Calu3 (cell line): ENCODE measurements at regions not wholly inside any gene's neighbourhood (a gene's known extent, or its start where the extent isn't known, plus 50 kb on each side); places are given as distances from the start of the nearest gene placed in this dataset.

Experiments
- BruUV-seq: library from RNA; stranded (reverse); fragments of 400-500 nt; replicated peaks from 2 replicates; lab custom pipeline; 2021; lab: Mats Ljungman, UMichigan
- CTCF ChIA-PET: fragments of 300-600 bp; sonication (Branson Sonifier 250); formaldehyde crosslinking; loops from one replicate; lab custom pipeline; 2022; ENCODE audit warnings: antibody characterized with exemption; lab: Charles Lee
- DNase-seq: peaks from one replicate; pipeline ENCODE4 v3.0.0; 2022
- H3K27ac Mint-ChIP-seq: one replicate; pipeline ENCODE4 v1.8.0; 2022; ENCODE audit warnings: mixed read lengths; ENCODE audit not compliant: unreplicated experiment
- H3K27me3 Mint-ChIP-seq: one replicate; pipeline ENCODE4 v1.8.0; 2022; ENCODE audit warnings: mixed read lengths; ENCODE audit not compliant: unreplicated experiment
- H3K36me3 Mint-ChIP-seq: one replicate; pipeline ENCODE4 v1.8.0; 2022; ENCODE audit warnings: mild to moderate bottlenecking, moderate library complexity, mixed read lengths; ENCODE audit not compliant: insufficient read depth, unreplicated experiment
- H3K4me1 Mint-ChIP-seq: one replicate; pipeline ENCODE4 v1.8.0; 2022; ENCODE audit warnings: mild to moderate bottlenecking, low read depth, mixed read lengths; ENCODE audit not compliant: unreplicated experiment
- H3K4me3 Mint-ChIP-seq: one replicate; pipeline ENCODE4 v1.8.0; 2022; ENCODE audit warnings: mild to moderate bottlenecking, low read depth, moderate library complexity, mixed read lengths; ENCODE audit not compliant: unreplicated experiment
- H3K9me3 Mint-ChIP-seq: one replicate; pipeline ENCODE4 v1.8.0; 2022; ENCODE audit warnings: low read depth, mixed read lengths; ENCODE audit not compliant: unreplicated experiment
- CTCF ChIP-seq: fragments of 200-600 bp; IDR thresholded peaks from one replicate; pipeline ENCODE4 v1.8.0; 2022; ENCODE audit warnings: antibody characterized with exemption; ENCODE audit not compliant: unreplicated experiment
- intact Hi-C: fragments of 100-400 bp; cut with micrococcal nuclease; formaldehyde crosslinking; loops from one replicate; pipeline ENCODE4 v1.10.0; 2022; ENCODE audit not compliant: unreplicated experiment

- intact Hi-C loops: loop anchor here (1.0 to 10.0 kb wide), 5 partner anchors 94 to 302 kb away; no protein-coding TSS in a partner anchor
- DNase-seq: peak; percentile 61
- no TSS peak for BruUV-seq
- no peak overlapping the region for H3K4me3 Mint-ChIP-seq
- no peaks in the 10 kb centered on the region for H3K36me3 Mint-ChIP-seq
- H3K27ac Mint-ChIP-seq: no peak overlapping the region
- peaks cover 5% of the 10 kb centered on the region for H3K4me1 Mint-ChIP-seq
- no peaks in the 10 kb centered on the region for H3K9me3 Mint-ChIP-seq
- H3K27me3 Mint-ChIP-seq: peaks cover 21% of the 10 kb centered on the region
- CTCF ChIA-PET: interaction anchor here (0.6 to 5.2 kb wide), 15 partner anchors 10 to 301 kb away, joined by 3 to 84 read pairs (median 5); partner anchors contain the start of gene ALDH1A2
- peak; percentile 56 for TF ChIP-seq CTCF
Observed at GRCh38 chr15:57861034-57861638, 154.6 kb downstream of the POLR2M start.

- TF ChIP-seq CTCF: no peak
- DNase-seq: no peak
- Mint-ChIP-seq H3K27ac (no peak overlapping the region), H3K4me1 (peaks cover 8% of the 10 kb centered on the region), H3K27me3 (peaks cover 19% of the 10 kb centered on the region), H3K9me3 (no peaks in the 10 kb centered on the region), H3K36me3 (no peaks in the 10 kb centered on the region), H3K4me3 (no peak overlapping the region)
- intact Hi-C loops: loop anchor here (1.0 to 10.0 kb wide), 5 partner anchors 93 to 303 kb away; no protein-coding TSS in a partner anchor
- CTCF ChIA-PET: interaction anchor here (1.3 to 5.2 kb wide), 7 partner anchors 112 to 209 kb away, joined by 3 to 84 read pairs (median 10); partner anchors contain the start of gene ALDH1A2
- BruUV-seq: no TSS peak
Observed at GRCh38 chr15:57861815-57862586, 155.5 kb downstream of the POLR2M start.

- no peaks in the 10 kb centered on the region for H3K36me3 Mint-ChIP-seq
- no TSS peak for BruUV-seq
- no peak overlapping the region for H3K4me3 Mint-ChIP-seq
- CTCF ChIA-PET: interaction anchor here (0.9 to 5.2 kb wide), 2 partner anchors 113 to 205 kb away, joined by 3 to 84 read pairs; no protein-coding TSS in a partner anchor
- H3K27me3 Mint-ChIP-seq: peaks cover 12% of the 10 kb centered on the region
- no peak for TF ChIP-seq CTCF
- DNase-seq: no peak
- no peaks in the 10 kb centered on the region for H3K9me3 Mint-ChIP-seq
- H3K4me1 Mint-ChIP-seq: peaks cover 8% of the 10 kb centered on the region
- H3K27ac Mint-ChIP-seq: no peak overlapping the region
- intact Hi-C loops: loop anchor here (10.0 kb wide), 1 partner anchor 92 kb away; no protein-coding TSS in a partner anchor
Observed at GRCh38 chr15:57862761-57863160, 156.2 kb downstream of the POLR2M start.

- no peak overlapping the region for H3K27ac Mint-ChIP-seq
- DNase-seq: peak; percentile 14
- H3K27me3 Mint-ChIP-seq: no peaks in the 10 kb centered on the region
- H3K9me3 Mint-ChIP-seq: no peaks in the 10 kb centered on the region
- intact Hi-C loops: loop anchor here (10.0 kb wide), 1 partner anchor 90 kb away; no protein-coding TSS in a partner anchor
- TF ChIP-seq CTCF: peak; percentile 56
- CTCF ChIA-PET: interaction anchor here (1.6 to 4.9 kb wide), 3 partner anchors 114 to 205 kb away, joined by 7 to 45 read pairs (median 17); partner anchors contain the start of gene ALDH1A2
- peaks cover 8% of the 10 kb centered on the region for H3K4me1 Mint-ChIP-seq
- no peak overlapping the region for H3K4me3 Mint-ChIP-seq
- BruUV-seq: no TSS peak
- no peaks in the 10 kb centered on the region for H3K36me3 Mint-ChIP-seq
Observed at GRCh38 chr15:57865294-57865693, 158.8 kb downstream of the POLR2M start.
